ENCODE measurements at regions not wholly inside any gene's neighbourhood (a gene's known extent, or its start where the extent isn't known, plus 50 kb on each side); places are given as distances from the start of the nearest gene placed in this dataset.

DNA sequence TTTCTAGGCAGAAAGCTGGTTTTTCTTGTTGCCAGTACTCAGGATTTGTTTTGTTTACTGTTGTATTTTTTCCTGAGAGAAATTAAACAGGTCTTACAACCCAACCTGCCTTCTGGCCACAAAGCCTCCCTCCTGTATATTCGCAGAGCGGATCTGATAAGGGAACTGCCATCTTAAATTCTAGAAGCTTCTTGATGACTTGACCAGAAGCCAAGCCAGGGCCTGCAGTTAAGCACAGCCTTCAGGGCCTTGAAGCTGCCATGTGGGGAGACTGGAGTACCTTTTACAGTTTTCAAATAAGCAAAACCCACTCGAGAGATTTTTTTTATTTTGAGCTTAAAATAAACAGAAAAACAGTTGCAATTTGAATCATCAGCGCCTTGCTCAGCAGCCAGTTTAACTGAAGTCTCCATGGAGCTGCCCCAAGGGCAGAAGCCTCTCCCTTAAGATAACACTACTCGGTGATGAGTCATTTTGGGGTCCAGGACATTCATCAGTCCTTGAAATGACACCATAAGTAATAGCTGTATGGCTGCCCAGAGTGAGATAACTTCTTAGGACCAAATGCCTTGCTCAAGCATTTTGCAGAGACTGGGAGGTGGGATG, 51.5 kb upstream of the PHLPP1 start (continued):
- peak; percentile 90 for TF ChIP-seq MECOM (CRISPR knock-in tag; IDR thresholded peaks at IDR 0.05)
- TF ChIP-seq, protein P1, sequence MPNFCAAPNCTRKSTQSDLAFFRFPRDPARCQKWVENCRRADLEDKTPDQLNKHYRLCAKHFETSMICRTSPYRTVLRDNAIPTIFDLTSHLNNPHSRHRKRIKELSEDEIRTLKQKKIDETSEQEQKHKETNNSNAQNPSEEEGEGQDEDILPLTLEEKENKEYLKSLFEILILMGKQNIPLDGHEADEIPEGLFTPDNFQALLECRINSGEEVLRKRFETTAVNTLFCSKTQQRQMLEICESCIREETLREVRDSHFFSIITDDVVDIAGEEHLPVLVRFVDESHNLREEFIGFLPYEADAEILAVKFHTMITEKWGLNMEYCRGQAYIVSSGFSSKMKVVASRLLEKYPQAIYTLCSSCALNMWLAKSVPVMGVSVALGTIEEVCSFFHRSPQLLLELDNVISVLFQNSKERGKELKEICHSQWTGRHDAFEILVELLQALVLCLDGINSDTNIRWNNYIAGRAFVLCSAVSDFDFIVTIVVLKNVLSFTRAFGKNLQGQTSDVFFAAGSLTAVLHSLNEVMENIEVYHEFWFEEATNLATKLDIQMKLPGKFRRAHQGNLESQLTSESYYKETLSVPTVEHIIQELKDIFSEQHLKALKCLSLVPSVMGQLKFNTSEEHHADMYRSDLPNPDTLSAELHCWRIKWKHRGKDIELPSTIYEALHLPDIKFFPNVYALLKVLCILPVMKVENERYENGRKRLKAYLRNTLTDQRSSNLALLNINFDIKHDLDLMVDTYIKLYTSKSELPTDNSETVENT (CRISPR knock-in tag; IDR thresholded peaks at IDR 0.05), result no peak
- TF ChIP-seq DMBX1 (CRISPR knock-in tag; IDR thresholded peaks at IDR 0.05; ENCODE audit: borderline replicate concordance), result peak; percentile 48; the same call in 1 of the 2 replicates
- no peak for TF ChIP-seq NR3C1 (CRISPR knock-in tag; IDR thresholded peaks at IDR 0.05)
- TF ChIP-seq, protein P2, sequence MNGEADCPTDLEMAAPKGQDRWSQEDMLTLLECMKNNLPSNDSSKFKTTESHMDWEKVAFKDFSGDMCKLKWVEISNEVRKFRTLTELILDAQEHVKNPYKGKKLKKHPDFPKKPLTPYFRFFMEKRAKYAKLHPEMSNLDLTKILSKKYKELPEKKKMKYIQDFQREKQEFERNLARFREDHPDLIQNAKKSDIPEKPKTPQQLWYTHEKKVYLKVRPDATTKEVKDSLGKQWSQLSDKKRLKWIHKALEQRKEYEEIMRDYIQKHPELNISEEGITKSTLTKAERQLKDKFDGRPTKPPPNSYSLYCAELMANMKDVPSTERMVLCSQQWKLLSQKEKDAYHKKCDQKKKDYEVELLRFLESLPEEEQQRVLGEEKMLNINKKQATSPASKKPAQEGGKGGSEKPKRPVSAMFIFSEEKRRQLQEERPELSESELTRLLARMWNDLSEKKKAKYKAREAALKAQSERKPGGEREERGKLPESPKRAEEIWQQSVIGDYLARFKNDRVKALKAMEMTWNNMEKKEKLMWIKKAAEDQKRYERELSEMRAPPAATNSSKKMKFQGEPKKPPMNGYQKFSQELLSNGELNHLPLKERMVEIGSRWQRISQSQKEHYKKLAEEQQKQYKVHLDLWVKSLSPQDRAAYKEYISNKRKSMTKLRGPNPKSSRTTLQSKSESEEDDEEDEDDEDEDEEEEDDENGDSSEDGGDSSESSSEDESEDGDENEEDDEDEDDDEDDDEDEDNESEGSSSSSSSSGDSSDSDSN (IDR thresholded peaks at IDR 0.05; ENCODE audit: borderline replicate concordance in 1 of 2, low read depth in 2 of 2, low read length in 2 of 2), result no peak
- TF ChIP-seq, protein P3, sequence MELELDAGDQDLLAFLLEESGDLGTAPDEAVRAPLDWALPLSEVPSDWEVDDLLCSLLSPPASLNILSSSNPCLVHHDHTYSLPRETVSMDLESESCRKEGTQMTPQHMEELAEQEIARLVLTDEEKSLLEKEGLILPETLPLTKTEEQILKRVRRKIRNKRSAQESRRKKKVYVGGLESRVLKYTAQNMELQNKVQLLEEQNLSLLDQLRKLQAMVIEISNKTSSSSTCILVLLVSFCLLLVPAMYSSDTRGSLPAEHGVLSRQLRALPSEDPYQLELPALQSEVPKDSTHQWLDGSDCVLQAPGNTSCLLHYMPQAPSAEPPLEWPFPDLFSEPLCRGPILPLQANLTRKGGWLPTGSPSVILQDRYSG (tag; conservative IDR thresholded peaks at IDR 0.05; ENCODE audit: low read depth), result 0 out of 2 replicates have a peak, but pooled peaks have one; percentile 52
- TF ChIP-seq, protein P4, sequence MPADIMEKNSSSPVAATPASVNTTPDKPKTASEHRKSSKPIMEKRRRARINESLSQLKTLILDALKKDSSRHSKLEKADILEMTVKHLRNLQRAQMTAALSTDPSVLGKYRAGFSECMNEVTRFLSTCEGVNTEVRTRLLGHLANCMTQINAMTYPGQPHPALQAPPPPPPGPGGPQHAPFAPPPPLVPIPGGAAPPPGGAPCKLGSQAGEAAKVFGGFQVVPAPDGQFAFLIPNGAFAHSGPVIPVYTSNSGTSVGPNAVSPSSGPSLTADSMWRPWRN (IDR thresholded peaks at IDR 0.05; ENCODE audit: low read depth), result no peak
- TF ChIP-seq, protein P5, sequence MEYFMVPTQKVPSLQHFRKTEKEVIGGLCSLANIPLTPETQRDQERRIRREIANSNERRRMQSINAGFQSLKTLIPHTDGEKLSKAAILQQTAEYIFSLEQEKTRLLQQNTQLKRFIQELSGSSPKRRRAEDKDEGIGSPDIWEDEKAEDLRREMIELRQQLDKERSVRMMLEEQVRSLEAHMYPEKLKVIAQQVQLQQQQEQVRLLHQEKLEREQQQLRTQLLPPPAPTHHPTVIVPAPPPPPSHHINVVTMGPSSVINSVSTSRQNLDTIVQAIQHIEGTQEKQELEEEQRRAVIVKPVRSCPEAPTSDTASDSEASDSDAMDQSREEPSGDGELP (CRISPR knock-in tag; IDR thresholded peaks at IDR 0.05; ENCODE audit: borderline replicate concordance), result no peak
- TF ChIP-seq TRIM24 (IDR thresholded peaks at IDR 0.05), result peak; percentile 42 to 51; a peak in 3 of 4 replicates
- TF ChIP-seq CCNT2 (IDR thresholded peaks at IDR 0.05; ENCODE audit: borderline replicate concordance, extremely low read depth, insufficient read length, low read depth, low read length), result no peak
- peak; percentile 36 to 92; a peak in 3 of 4 replicates for TF ChIP-seq RCOR1 (IDR thresholded peaks at IDR 0.05; ENCODE audit: borderline replicate concordance in 1 of 2, low read depth in 2 of 2, low read length in 2 of 2)
- 0 out of 4 replicates have a peak, but pooled peaks of 1 of the 2 experiments have one; percentile 22 for TF ChIP-seq NRF1 (conservative IDR thresholded peaks at IDR 0.05 in 1 of 2, IDR thresholded peaks at IDR 0.05 in 1 of 2)
- peak; percentile 89 for TF ChIP-seq ESRRA (IDR thresholded peaks at IDR 0.05; ENCODE audit: borderline replicate concordance, low read depth)
- TF ChIP-seq ZNF263 (CRISPR knock-in tag; IDR thresholded peaks at IDR 0.05; ENCODE audit: borderline replicate concordance), result no peak
- peak; percentile 93 for TF ChIP-seq SMARCE1 (IDR thresholded peaks at IDR 0.05)
- no peak for TF ChIP-seq SMC3 (conservative IDR thresholded peaks at IDR 0.05; ENCODE audit: insufficient read depth, low read depth, low read length)

Measured in K562 (cell line).